ENCODE measurements at regions not wholly inside any gene's neighbourhood (a gene's known extent, or its start where the extent isn't known, plus 50 kb on each side); places are given as distances from the start of the nearest gene placed in this dataset.
"Not testable (repeated sequence)": the region's sequence is repeated elsewhere in the genome, so short reads cannot be mapped to it uniquely, and the experiment has no call there.

DNA sequence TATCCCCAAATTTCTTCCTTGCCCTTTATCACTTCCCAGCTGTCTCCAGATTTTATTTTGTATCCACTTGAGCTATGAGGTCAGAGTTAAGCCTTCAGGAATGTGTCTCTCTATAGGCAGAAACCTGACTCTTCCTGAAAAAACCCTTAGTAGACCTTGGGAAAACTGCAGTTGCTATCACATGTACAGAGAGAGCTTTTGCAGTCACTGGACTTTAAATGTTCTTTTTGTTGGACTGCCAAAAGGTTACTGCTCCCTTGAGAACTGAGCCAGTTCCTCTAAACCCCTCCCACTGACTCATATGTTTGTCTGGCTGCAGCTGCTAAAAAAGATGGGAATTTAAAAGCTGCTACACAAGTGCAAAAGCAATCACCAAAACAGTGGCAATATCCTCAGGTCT is 169.1 kb upstream of the CCDC54 start:
- DNase-seq, result peak in 1 of 2 experiments; percentile 66

DNA sequence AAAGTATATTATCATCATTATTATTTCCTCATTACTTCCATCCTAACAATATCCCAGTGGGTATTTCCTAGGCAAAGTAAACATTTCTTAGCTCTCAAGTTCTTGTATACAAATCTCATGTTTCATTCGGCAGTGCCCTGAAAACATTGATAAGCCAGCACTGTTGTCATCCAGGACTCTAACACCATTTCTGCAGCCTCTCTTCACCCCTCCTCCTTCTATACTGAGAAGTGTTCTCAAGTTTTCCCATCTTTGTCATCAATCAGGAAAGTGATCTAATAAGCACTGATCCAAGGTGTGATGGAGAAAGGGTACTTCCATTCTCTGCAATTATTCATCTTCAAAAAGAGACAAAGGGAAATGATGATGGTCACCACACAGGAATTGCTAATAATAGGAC is 168.4 kb upstream of the CCDC54 start:
- DNase-seq, result no peak

DNA sequence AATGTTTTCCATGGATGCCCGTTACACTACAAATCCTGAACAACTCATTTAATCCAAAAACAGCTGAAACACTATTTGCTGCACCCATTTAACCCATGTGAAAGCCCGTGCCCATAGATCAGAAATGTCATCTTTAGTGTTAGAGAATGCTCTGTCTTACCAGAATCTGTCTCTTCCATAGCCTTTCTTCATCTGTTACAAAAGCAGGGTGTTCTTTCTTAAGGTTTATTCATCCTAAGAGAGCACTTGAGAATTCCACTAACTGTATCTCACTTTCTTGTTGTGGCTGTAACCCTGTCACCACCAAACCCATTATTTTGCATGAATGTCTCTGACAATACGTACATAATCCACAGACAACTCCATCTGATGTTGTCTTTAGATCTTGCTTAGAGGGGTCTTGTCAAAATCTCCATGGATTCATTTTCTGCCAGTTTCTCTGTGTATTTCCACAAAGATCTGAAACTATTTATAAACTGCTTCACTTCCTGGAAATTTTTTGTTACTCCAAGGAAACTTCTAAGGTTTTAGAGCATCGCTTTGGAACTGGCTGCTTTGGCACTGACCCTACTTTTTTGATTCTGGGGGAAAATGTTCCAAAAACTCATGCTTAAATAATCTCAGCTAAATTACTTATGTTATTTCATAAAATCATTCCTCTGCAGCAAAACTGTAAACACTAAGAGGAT is 167.8 kb upstream of the CCDC54 start:
- no peak for DNase-seq

DNA sequence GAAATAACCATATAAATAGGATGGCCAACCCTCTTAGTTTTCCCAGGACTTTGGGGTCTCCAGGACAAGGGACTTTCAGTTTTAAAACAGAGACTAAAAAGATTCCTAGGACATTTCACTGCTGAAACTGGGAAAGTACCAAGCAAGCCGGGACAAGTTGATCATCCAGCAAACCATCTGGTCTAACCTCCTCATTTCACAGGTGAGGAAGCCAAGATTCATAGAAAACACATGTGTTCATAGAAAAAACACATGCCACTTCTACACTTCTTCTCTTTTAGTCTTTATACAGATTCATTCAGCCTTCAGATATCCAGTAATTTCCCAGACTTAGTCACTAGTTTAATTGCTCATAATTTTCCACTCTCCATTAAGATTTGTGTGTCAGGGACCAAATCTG is 165.6 kb upstream of the CCDC54 start:
- no peak for DNase-seq

DNA sequence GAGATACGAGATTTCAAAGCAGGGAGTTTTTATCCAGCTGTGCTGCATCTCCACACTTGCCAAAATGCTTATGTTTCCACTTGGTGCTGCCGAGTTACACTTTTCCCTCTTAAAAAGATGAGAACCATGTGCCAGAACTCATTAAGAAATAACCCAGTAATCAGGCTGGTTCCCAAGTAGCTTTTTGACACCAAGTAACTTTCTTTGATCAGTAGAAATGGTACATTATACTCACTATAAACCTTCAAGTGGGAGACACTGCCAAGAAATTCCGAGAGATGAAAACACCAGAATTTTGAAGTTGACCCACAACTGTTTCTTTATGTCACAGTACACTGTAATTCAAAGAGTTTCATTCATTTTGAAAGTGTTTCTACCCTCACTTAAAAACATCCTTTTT is 164.6 kb upstream of the CCDC54 start:
- DNase-seq, result no peak

DNA sequence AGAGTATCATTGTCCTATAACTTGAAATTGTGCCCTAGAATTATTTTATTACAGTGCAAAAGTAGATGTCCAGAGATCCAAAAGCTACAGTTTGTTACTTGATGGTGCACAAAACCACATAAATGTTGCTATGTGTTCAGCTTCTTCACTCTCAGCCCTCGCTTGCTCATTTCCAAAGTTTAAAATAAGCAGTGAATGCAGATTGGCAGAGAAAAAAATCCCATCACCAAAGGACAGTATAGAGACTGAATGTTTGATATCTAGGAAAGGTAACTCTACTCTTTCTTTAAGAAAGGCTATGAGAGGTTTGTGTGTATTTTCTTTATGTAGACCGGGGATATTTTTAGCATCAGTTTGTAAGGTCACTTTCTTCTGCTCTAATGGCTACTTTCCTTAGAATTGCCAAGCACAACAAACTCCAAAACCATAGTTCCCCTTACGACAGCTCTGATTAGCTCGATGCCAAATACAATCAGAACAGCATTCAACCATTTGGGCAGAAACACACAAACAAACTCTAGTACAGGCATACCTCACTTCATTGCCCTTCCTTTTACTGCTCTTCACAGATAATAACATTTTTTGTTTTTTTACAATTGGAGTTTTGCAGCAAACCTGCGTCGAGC is 164.1 kb upstream of the CCDC54 start:
- DNase-seq, result no peak

DNA sequence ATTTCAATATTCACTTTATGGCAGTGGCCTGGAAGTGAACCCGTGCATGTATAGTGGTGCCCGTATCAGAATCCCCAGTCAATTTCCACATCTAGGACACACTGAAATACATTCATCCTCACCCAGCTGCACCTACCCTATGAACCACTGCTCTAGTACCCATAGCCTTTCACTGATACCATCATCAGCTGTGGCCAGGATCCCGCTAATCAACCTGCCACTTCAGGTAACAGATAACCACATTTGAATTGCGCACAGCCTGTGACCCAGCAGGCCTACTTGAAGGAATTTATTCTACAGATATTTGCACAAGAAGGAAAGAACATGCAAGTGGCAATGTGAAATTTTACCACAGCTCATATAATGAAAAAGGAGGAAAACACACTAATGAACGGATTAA is 161.0 kb upstream of the CCDC54 start:
- DNase-seq, result no peak

DNA sequence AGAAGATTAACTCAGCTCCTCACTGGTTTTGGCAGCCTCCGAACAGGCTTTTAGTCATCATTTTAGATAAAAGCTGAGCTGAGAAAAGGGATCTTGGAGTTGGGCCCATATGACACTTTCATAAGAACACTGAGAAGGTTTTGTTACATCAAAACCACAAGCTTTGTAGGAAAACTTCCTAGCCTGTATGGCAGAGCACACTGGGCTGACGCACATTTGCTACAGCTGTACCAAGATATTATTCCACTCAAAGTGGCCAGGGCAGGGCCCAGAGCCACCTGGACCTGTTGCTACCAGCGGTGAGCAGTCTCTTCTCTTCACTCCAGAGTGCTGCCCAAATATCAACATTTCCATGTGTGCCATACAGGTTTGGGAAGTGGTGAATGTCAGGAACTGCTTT is 160.5 kb upstream of the CCDC54 start:
- DNase-seq, result no peak

DNA sequence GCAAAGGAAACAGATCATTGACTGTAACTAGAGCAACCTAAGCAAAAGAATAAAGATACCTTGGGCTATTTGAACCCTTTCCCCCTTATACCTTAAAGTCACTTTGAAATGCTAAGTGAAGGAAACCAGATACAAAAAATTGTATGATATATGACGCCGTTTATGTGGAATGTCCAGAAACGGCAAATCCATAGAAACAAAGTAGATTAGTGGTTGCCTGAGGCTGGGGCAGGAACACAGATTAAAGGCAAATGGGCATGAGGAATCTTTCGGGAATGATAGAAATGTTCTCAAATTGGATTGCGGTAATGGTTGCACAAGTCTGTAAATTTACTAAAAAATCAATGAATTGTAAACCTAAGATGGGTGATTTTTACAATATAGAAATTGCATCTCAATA is 160.1 kb upstream of the CCDC54 start:
- no peak for DNase-seq

DNA sequence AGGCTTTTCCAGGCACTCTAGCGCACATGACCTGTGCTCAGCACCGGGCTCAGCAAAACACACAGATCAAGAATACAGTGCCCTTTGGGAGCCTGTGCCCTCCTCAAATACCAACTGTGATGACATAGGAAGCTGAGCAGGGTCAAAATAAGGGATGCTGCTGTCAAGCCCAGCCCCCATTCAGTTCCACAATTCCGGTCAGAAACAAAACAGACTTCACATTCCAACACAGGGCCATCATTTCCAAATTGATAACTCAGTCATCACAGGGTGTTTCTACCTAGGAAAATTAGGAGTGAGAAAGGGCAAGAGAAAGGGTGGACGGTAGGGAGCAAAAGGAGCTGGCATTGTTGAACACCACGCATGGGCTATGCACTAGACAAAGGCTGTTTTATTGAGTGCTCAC is 158.4 kb upstream of the CCDC54 start:
- no peak for DNase-seq

DNA sequence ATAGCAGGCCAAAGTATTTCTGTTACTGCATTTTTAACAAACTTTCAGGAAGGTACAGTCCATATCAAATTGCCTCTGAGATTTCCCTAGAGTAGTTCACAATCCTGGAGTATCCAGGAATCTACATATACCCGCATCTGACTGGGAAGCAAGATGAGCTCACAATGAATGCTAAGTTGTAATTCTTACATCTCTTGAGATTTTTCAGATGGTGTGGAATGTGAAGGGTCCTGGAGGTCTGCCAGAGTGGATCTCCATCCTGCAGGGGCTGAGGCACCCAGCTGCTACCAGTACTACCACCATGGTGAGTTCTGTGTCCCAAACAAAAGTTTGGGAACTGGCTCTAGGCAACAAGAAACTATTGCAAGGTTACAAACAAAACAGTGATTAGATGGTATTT is 156.7 kb upstream of the CCDC54 start:
- DNase-seq, result no peak

DNA sequence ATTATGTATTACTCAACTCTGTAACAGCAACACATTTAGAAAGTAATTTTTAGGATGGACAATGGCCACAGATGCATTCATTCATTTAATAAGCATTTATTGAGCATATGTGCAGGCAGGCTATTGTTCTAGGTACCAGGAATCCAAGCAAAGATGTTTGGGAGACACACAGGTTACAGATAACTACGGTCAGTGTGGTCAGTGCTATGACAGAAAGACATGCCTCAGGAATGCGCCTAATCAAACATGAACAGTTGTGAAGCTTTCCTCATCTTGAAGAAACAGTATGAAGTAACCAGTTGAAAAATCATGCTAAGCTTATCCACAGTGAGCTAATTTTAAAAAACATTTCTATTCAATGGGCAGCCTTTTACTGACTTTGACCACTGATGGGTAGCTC is 155.4 kb upstream of the CCDC54 start:
- no peak for DNase-seq

DNA sequence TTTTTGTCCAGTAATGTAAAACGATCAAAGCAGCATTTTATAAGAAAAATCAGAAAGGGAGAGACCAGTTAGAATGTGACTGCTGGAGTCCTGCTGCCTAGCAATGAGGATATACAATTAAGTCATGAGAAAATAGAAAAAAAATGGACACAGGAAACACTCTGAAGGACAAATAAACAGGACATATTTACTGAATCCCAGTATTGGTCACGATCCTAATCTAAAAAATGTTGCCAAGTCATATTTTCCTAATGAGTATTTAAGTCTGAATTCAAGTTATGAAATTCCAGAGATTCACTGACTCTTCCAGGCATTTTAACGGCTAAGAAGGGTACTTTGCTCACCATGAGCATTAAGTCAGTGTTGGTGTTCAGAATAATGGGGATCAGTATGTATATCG is 154.3 kb upstream of the CCDC54 start:
- DNase-seq, result no peak

DNA sequence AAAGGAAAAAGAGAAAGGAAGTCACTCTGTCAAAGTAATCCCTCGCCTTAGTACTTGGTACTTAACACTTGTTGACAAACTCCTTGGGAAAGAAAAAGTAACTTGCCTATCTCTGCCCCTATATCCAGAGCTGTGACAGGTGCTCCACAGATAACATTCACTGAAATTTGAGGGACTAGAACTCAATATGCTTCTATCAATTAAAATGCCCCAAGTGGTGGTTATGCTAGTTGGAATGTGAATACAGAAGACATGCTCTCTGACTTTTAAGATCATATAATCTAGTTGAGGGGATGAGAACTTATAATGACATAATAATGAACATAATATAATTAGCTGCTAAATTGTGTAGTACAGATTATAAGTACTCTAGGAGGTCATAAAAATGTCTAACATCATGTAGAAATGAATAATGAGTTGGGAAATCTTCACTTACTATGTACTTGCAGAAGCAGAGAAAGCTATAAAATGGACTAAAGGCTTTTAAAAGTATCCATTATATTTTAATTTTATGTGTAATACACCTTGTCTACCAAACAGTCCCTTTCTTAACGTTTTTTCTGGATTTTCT is 153.1 kb upstream of the CCDC54 start:
- DNase-seq, result no peak

DNA sequence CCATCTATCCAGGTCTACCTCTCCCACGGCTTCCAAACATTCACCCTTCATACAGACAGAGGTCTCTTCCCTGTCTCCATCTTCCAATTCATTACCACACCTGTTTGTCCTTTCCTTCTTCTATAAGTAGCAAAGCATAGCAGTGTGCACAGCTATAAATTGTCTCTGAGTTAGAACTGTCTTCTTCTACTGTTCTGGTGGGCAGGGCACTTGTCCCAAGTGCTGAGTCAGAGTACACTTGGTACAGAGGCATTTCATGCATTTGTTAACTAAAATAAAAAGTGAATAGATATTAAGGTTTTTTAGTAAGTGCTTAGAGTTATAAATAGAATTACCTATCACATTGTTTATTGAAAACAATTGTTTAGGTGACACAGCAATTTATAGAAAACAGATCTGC is 150.1 kb upstream of the CCDC54 start:
- no peak for DNase-seq

DNA sequence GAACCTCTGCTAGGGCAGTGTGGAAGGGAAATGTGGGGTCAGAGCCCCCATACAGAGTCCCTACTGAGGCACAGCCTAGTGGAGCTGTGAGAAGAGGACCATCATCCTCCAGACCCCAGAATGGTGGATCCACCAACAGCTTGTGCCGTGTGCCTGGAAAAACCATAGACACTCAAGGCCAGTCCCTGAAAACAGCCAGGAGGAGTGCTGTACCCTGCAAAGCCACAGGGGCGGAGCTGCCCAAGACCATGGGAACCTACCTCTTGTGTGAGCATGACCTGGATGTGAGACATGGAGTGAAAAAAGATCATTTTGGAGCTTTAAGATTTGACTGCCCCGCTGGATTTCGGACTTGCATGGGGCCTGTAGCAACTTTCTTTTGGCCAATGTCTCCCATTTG is 143.4 kb upstream of the CCDC54 start:
- not testable (repeated sequence) for DNase-seq

DNA sequence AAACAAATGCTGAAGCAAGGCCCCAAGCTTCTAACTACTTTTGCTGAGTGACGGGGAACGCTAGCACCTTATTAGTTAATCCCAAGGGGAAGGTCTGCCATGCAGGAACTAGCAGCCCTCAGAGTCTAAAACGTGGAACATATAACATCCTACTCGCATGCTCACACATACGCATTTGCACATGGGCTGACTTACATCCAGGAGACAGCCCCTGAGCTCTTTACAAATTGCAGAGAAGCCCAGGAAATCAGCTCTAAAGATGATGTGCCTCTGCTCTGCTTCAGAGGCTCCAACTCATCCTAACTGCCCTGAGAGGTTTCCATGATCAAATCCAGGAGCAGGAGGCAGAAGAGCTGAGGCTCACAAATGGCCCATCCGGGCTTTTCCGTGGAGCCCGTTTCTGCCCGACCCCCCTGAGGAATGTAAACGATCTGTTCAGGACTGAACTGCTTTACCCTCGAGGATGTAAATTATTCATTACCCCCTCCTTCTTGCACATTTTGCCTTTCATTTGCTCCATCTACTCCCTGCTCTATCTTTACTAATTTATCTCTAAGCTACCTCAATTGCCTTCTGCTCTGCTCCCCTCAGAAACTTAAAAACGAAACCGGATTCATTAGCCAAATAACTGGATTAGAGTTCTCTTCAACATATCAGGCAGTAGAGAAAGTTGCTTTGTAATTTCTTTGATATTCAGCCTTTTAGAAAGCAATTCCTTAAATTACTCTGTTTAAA is 141.9 kb upstream of the CCDC54 start:
- DNase-seq, result peak in 1 of 2 experiments; percentile 36

DNA sequence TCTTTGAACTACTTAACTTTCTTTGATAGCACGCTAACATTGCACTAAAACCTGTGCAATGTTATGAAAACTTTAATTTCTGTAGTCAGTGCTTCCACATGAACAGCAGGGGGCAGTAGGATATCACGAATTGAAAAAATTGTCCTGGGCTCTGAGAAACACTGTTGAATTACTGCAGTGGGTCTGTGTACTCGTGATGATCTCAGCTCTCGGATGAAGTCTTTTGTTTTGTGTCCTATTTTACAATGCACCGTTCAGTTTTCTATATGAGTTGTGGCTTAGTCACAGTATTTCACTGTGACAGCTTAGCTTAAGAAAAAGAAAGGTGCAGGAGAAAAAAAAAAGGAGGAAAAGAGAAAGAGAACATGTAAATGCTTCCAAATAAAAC is 141.3 kb upstream of the CCDC54 start:
- peak; percentile 56 to 85 for DNase-seq

DNA sequence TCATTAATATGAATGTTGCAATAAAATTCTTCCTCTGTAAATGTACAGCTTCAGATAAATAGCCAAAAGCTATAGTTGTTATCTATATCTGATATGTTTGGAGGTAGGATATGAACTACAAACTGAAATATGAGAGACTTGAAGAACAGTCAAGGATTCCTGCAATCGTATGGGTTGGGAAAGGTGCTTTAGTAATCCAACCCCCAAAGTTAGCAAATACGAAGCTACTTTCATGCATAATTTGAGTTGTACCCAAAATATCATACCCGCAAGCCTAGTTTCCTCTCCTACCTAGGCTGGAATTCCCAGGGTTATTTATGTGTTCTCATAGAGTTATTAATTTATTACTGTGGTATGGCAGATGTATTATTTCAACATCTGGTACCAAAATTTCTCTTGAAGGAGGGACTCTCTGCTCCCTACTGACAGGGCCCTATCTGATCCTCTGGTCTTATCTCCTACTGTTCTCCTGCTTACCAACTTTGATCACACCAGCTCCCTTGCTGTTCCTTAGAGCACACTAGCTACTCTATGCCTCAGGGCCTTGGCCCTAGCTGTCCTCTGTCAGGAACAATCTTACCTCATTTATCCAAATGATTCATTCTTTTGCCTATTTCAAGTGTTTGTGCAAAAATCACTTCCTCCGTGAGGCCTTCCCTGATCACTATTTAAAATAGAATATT is 140.4 kb upstream of the CCDC54 start:
- DNase-seq, result no peak

DNA sequence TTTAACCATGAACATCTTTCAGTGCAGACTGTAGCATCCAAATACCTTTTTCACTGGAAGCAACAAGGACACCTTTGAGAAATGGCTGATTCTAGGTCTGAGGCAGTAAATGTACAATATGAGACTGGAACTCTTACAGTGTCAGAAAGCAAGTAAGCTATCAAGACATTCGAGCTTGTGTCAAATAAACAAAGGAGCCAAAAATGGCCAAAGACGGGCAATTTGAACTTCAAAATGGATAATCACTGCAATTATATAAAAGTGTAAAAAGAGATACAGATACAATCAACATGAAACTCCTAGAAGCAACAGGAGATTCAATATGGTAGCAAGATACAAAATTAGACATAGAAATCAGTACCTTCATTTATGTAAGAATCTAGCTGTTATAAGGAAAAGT is 138.5 kb upstream of the CCDC54 start:
- DNase-seq, result no peak

DNA sequence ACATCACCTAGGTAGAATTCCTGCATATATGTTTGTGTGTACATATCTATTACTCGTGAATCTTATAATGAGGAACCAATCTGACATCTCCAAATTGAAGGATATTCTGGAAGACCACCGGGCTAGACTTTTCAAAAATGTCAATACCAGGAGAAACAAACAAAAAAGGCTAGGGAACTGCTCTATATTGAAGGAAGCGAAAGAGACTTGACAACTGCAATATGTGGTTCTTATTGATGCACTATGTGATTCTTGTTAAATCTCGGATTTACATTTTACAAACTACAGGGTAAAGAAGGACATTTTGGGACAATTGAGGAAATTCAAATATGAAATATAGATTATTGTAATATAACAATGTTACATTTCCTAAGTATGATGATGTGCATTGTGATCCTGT is 137.5 kb upstream of the CCDC54 start:
- no peak for DNase-seq

DNA sequence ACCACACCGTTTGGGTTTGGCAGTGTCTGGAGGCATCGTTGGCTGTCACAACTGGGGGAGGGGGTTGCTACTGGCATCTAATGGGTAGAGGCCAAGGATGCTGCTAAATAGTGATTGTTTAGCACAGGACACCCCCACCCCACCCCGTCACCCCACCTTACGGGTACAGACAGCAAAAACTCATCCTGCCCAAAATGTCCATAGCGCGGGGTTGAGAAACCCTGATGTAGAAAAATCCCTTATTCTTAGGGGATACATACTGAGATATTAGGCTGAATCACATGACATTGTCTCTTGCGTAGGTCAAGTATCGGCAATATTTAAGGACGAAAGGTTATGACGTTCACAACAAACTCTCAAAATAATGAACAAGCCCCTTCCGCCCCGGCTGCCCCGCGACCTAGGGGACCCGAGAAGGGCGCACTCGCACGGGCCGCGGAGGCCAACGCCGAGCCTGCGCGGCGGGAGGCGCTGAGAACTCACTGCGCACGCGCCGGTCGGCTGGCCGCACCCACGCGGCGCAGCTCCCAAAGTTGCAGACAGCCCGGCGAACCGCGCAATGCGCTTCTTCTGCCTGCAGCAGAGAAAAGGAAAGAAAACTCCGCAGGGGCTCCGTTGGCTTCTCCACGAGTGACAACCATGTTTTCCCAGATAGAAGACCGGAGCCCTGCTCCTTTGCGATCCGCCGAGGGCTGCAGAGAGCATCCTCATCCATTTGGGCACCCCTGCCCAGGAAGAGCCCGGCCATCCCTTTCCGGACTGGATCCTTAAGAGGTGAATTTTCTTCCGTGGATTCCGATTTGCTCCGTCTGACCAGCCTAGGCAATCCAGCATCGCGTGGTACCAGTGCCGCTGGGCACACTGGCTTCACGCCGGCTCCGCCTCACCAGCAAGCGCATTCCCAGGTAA is 136.8 kb upstream of the CCDC54 start:
- peak; percentile 62 to 81 for DNase-seq
